ENCODE measurements at regions not wholly inside any gene's neighbourhood (a gene's known extent, or its start where the extent isn't known, plus 50 kb on each side); places are given as distances from the start of the nearest gene placed in this dataset.

- DNase-seq = no peak
- no peak for TF ChIP-seq EZH2 (optimal IDR thresholded peaks at IDR 0.05; ENCODE audit: low read depth, low read length)
- TF ChIP-seq CTCF (IDR thresholded peaks at IDR 0.05; ENCODE audit: low read length) = no peak
- TF ChIP-seq EZH2phosphoT487 (IDR thresholded peaks at IDR 0.05; ENCODE audit: low read length) = no peak
- H3K79me2 ChIP-seq (ENCODE audit: low read length) = no peaks in the 10 kb centered on the region
These were observed 1079.4 kb upstream of the GYPC start for GRCh38 chr2:125576558-125576957.

GRCh38 chr2:125581557-125581956 lies 1074.4 kb upstream of the GYPC start:
- Histone ChIP-seq H3F3A (ENCODE audit: insufficient read depth, low read length) (no peaks in the 10 kb centered on the region), H4K20me1 (ENCODE audit: insufficient read depth, low read length) (no peaks in the 10 kb centered on the region), H2AFZ (ENCODE audit: low read length) (no peak overlapping the region), H3K27me3 (replicated peaks; ENCODE audit: insufficient read depth, low read length) (no peaks in the 10 kb centered on the region), H3K79me2 (ENCODE audit: low read length) (no peaks in the 10 kb centered on the region), H3K9ac (ENCODE audit: low read length) (no peak overlapping the region), H3K9me3 (replicated peaks; ENCODE audit: insufficient read depth, low read length) (no peaks in the 10 kb centered on the region), H3K27ac (ENCODE audit: low read length) (no peak overlapping the region), H3K36me3 (replicated peaks; ENCODE audit: insufficient read depth, low read length) (no peaks in the 10 kb centered on the region), H3K4me1 (ENCODE audit: low read length) (no peaks in the 10 kb centered on the region), H3K4me3 (ENCODE audit: low read length) (no peak overlapping the region), H3K4me2 (ENCODE audit: low read depth, low read length) (no peak overlapping the region), H3K9me2 (replicated peaks; ENCODE audit: insufficient read depth, low read length) (no peaks in the 10 kb centered on the region)
- no peak for DNase-seq
- TF ChIP-seq CTCF (IDR thresholded peaks at IDR 0.05; ENCODE audit: low read length) (no peak), EZH2phosphoT487 (IDR thresholded peaks at IDR 0.05; ENCODE audit: low read length) (no peak), EZH2 (optimal IDR thresholded peaks at IDR 0.05; ENCODE audit: low read depth, low read length) (no peak)

More at GRCh38 chr2:125576558-125576957, 1079.4 kb upstream of the GYPC start:
- no peak overlapping the region for H2AFZ ChIP-seq (ENCODE audit: low read length)
- no peaks in the 10 kb centered on the region for H3K4me1 ChIP-seq (ENCODE audit: low read length)
- no peaks in the 10 kb centered on the region for H3K27me3 ChIP-seq (replicated peaks; ENCODE audit: insufficient read depth, low read length)
- no peaks in the 10 kb centered on the region for H3K36me3 ChIP-seq (replicated peaks; ENCODE audit: insufficient read depth, low read length)
- H3K9me2 ChIP-seq (replicated peaks; ENCODE audit: insufficient read depth, low read length) = no peaks in the 10 kb centered on the region
- no peaks in the 10 kb centered on the region for H3F3A ChIP-seq (ENCODE audit: insufficient read depth, low read length)
- no peak overlapping the region for H3K27ac ChIP-seq (ENCODE audit: low read length)
- H3K4me3 ChIP-seq (ENCODE audit: low read length) = no peak overlapping the region
- H3K4me2 ChIP-seq (ENCODE audit: low read depth, low read length) = no peak overlapping the region
- no peaks in the 10 kb centered on the region for H3K9me3 ChIP-seq (replicated peaks; ENCODE audit: insufficient read depth, low read length)
- H4K20me1 ChIP-seq (ENCODE audit: insufficient read depth, low read length) = no peaks in the 10 kb centered on the region
- H3K9ac ChIP-seq (ENCODE audit: low read length) = no peak overlapping the region

- H2AFZ ChIP-seq (ENCODE audit: low read length) = no peak overlapping the region
- H3K9me2 ChIP-seq (replicated peaks; ENCODE audit: insufficient read depth, low read length) = no peaks in the 10 kb centered on the region
- no peak overlapping the region for H3K27ac ChIP-seq (ENCODE audit: low read length)
- no peaks in the 10 kb centered on the region for H3K27me3 ChIP-seq (replicated peaks; ENCODE audit: insufficient read depth, low read length)
- no peak overlapping the region for H3K4me3 ChIP-seq (ENCODE audit: low read length)
- H3K9ac ChIP-seq (ENCODE audit: low read length) = no peak overlapping the region
- no peaks in the 10 kb centered on the region for H3F3A ChIP-seq (ENCODE audit: insufficient read depth, low read length)
- no peaks in the 10 kb centered on the region for H3K36me3 ChIP-seq (replicated peaks; ENCODE audit: insufficient read depth, low read length)
- H4K20me1 ChIP-seq (ENCODE audit: insufficient read depth, low read length) = no peaks in the 10 kb centered on the region
- no peak overlapping the region for H3K4me2 ChIP-seq (ENCODE audit: low read depth, low read length)
- H3K4me1 ChIP-seq (ENCODE audit: low read length) = no peaks in the 10 kb centered on the region
- no peak for DNase-seq
- no peak for TF ChIP-seq EZH2phosphoT487 (IDR thresholded peaks at IDR 0.05; ENCODE audit: low read length)
- no peak for TF ChIP-seq CTCF (IDR thresholded peaks at IDR 0.05; ENCODE audit: low read length)
- no peak for TF ChIP-seq EZH2 (optimal IDR thresholded peaks at IDR 0.05; ENCODE audit: low read depth, low read length)
- H3K9me3 ChIP-seq (replicated peaks; ENCODE audit: insufficient read depth, low read length) = no peaks in the 10 kb centered on the region
- H3K79me2 ChIP-seq (ENCODE audit: low read length) = no peaks in the 10 kb centered on the region
These were observed 1073.4 kb upstream of the GYPC start for GRCh38 chr2:125582516-125582915.
